GM12873 (cell line): ENCODE measurements at regions not wholly inside any gene's neighbourhood (a gene's known extent, or its start where the extent isn't known, plus 50 kb on each side); places are given as distances from the start of the nearest gene placed in this dataset.

Source experiments
- CTCF ChIP-seq: IDR thresholded peaks from 2 replicates; pipeline ENCODE4 v1.5.1; 2012; ENCODE audit warnings: low read depth, mild to moderate bottlenecking, moderate library complexity, low read length, control low read depth; ENCODE audit not compliant: insufficient read depth; ENCODE audit errors: missing control alignments

GRCh38 chr10:129325893-129326292, 141.1 kb upstream of the MGMT start:
- TF ChIP-seq CTCF = no peak

GRCh38 chr10:129328546-129328945, 138.5 kb upstream of the MGMT start:
- no peak for TF ChIP-seq CTCF

- no peak for TF ChIP-seq CTCF
These were observed 137.5 kb upstream of the MGMT start for GRCh38 chr10:129329385-129330055.

DNA sequence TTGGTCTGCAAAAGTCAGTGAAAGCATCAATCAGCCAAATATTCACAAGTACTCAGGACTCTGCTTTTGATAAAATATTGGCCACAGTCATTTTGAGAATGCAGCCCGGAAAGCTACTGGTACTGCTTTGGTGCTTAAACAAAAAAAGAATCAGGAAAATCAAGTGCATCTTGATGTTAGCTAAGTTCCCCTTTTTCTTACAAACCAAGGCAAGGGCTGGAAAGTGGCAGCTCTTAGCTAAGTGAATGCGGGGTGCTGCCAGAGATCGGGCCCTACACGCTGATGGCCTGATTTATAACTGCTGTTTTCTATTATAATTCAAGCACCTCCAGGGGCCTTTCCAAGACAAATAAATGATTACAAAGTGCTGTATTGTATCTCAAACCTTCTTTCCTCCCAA, 136.8 kb upstream of the MGMT start:
- TF ChIP-seq CTCF = no peak

GRCh38 chr10:129331207-129331838, 135.7 kb upstream of the MGMT start:
- no peak for TF ChIP-seq CTCF

- no peak for TF ChIP-seq CTCF
These were observed 135.2 kb upstream of the MGMT start for GRCh38 chr10:129331839-129332220.

- peak; percentile 48 for TF ChIP-seq CTCF
These were observed 134.6 kb upstream of the MGMT start for GRCh38 chr10:129332476-129332875.
